H1 (cell line): ENCODE measurements at regions not wholly inside any gene's neighbourhood (a gene's known extent, or its start where the extent isn't known, plus 50 kb on each side); places are given as distances from the start of the nearest gene placed in this dataset.

Experiments
- BRCA1 ChIP-seq: IDR thresholded peaks from 2 replicates; pipeline ENCODE4 v1.6.1; 2012; ENCODE audit warnings: low read depth, low read length, improper control_type of control experiment
- KDM5A ChIP-seq: fragments of 200-600 bp; IDR thresholded peaks from 2 replicates; pipeline ENCODE4 v1.7.1; 2012; ENCODE audit warnings: mild to moderate bottlenecking, low read length, inconsistent platforms, mixed read lengths
- TAF1 ChIP-seq: IDR thresholded peaks from 2 replicates; pipeline ENCODE4 v1.6.1; 2011; ENCODE audit warnings: mild to moderate bottlenecking, low read depth, low read length

DNA sequence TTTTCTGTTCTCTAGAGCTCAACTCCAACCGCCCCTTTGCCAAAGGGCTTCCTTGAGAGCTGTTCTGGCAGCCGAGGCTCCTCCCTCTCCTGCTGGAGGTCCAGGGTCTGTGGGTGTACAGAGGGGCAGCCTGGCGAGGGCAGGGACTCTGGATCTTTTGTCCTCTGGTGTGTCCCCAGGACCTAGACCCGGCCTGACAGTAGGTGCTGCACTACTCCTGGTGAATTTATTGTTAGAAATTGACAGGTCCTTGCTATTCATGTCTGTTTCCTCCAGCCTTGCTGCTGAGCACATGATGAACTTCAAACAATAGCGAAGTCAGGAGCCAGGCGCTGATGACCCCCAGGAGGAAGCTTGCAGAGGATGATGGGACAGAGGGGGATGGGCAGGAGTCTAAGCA lies 234.7 kb upstream of the SULF2 start (continued):
- TF ChIP-seq TAF1 (no peak), BRCA1 (no peak), KDM5A (no peak)
